Esophagus muscularis mucosa (tissue), 4 donors: ENCODE measurements at regions not wholly inside any gene's neighbourhood (a gene's known extent, or its start where the extent isn't known, plus 50 kb on each side); places are given as distances from the start of the nearest gene placed in this dataset.

Source experiments
- DNase-seq: peaks from one replicate; pipeline ENCODE4 v3.0.0-alpha.2; 2017; ENCODE audit errors: extremely low spot score
- H3K27ac ChIP-seq, 4 donors: fragments of 200-600 bp; sonication (generic); replicated peaks in 1 of 4; 1 replicate in 3 of 4; 2 replicates in 1 of 4; pipeline ENCODE4 v1.5.1; 2016 to 2019; ENCODE audit warnings: mild to moderate bottlenecking in 1 of 4
- H3K27me3 ChIP-seq, 4 donors: fragments of 200-600 bp; sonication (generic); one replicate each; pipeline versions ENCODE4 v1.5.1 to v1.6.0; 2016 to 2019
- H3K36me3 ChIP-seq, 4 donors: fragments of 200-600 bp; sonication (generic); one replicate each; pipeline ENCODE4 v1.5.1; 2016 to 2019
- H3K4me1 ChIP-seq, 4 donors: fragments of 200-600 bp; sonication (generic); one replicate each; pipeline ENCODE4 v1.5.1; 2016 to 2019
- H3K4me3 ChIP-seq, 4 donors: fragments of 200-600 bp; sonication (generic); 1 replicate in 2 of 4; 2 replicates in 2 of 4; pipeline ENCODE4 v1.5.1; 2016 to 2019; ENCODE audit warnings: mild to moderate bottlenecking in 4 of 4, moderate library complexity in 1 of 4
- H3K9me3 ChIP-seq, 4 donors: fragments of 200-600 bp; sonication (generic); 1 replicate in 3 of 4; 2 replicates in 1 of 4; pipeline ENCODE4 v1.5.1; 2016 to 2019
- CTCF ChIP-seq, 3 experiments: fragments of 200-600 bp in 2 of 3; fragments of 450-650 bp in 1 of 3; sonication (generic) in 2 of 3; IDR thresholded peaks; one replicate each; pipeline ENCODE4 v1.5.1; 2017 to 2019; ENCODE audit warnings: antibody characterized with exemption in 3 of 3, mild to moderate bottlenecking in 2 of 3, moderate library complexity in 1 of 3
- EP300 ChIP-seq: sonication (generic); formaldehyde crosslinking; IDR thresholded peaks from one replicate; pipeline ENCODE4 v1.6.1; 2017; ENCODE audit warnings: antibody characterized with exemption
- POLR2A ChIP-seq: fragments of 450-650 bp; IDR thresholded peaks from one replicate; pipeline ENCODE4 v1.6.1; 2017; ENCODE audit warnings: antibody characterized with exemption, moderate library complexity, mild to moderate bottlenecking, low read depth
- POLR2AphosphoS5 ChIP-seq, 2 donors: sonication (generic); formaldehyde crosslinking; IDR thresholded peaks; one replicate each; pipeline ENCODE4 v1.6.1; 2017; ENCODE audit warnings: antibody characterized with exemption in 2 of 2
- WGBS: methylation state at CpG from one replicate; pipeline ENCODE4 v1.1.5; 2018; 5-methylcytosine and 5-hydroxymethylcytosine counted together
- intact Hi-C: fragments of 100-400 bp; cut with DNase I; formaldehyde crosslinking; loops from one replicate; pipeline ENCODE4 v1.15.1; 2023

DNA sequence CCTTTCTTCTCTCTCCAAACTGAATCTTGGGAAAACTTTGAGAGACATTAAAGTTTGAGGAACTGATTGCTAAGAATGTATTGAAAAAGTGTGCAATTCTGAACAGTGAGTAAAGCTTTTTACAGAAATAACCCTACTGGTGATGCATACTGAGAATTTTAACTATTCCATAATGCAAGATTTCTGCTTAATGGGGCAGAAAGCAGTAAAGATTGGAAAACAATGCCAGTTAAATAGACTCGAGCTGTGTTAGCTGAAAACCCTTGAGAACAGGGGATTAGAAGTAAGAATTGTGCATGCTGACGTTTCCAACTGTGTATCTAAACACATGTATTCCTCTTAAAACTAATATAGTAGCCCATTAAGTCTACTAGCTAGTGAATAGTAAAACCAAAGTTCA, 1500.2 kb upstream of the PRMT6 start:
- Histone ChIP-seq H3K36me3 (no peaks in the 10 kb centered on the region), H3K9me3 (no peaks in the 10 kb centered on the region), H3K4me1 (no peaks in the 10 kb centered on the region), H3K27ac (no peak overlapping the region), H3K27me3 (no peaks in the 10 kb centered on the region), H3K4me3 (no peak overlapping the region)
- intact Hi-C loops = no loop called here
- WGBS = 56% methylated on average over 2 of the region's 2 CpGs
- no peak for DNase-seq
- TF ChIP-seq POLR2A (no peak), POLR2AphosphoS5 (IDR thresholded peaks at IDR 0.05) (no peak), EP300 (no peak), CTCF (IDR thresholded peaks at IDR 0.05) (no peak)

GRCh38 chr1:105558023-105558422, 1498.5 kb upstream of the PRMT6 start:
- Histone ChIP-seq H3K36me3 (no peaks in the 10 kb centered on the region), H3K27ac (no peak overlapping the region), H3K9me3 (no peaks in the 10 kb centered on the region), H3K27me3 (no peaks in the 10 kb centered on the region), H3K4me1 (no peaks in the 10 kb centered on the region), H3K4me3 (no peak overlapping the region)
- intact Hi-C loops = no loop called here
- DNase-seq = no peak
- TF ChIP-seq CTCF (IDR thresholded peaks at IDR 0.05) (no peak), POLR2AphosphoS5 (IDR thresholded peaks at IDR 0.05) (no peak), POLR2A (no peak), EP300 (no peak)

GRCh38 chr1:105565006-105565405, 1491.5 kb upstream of the PRMT6 start:
- no peak for TF ChIP-seq POLR2AphosphoS5 (IDR thresholded peaks at IDR 0.05)
- no peak for TF ChIP-seq EP300
- TF ChIP-seq POLR2A = no peak
- no peak for TF ChIP-seq CTCF (IDR thresholded peaks at IDR 0.05)
- no peaks in the 10 kb centered on the region for H3K36me3 ChIP-seq
- DNase-seq = no peak
- no peak overlapping the region for H3K27ac ChIP-seq
- no peaks in the 10 kb centered on the region for H3K4me1 ChIP-seq
- H3K9me3 ChIP-seq = peaks cover 0 to 8% (median 0%) of the 10 kb centered on the region in 4 donors
- 33% methylated on average over 2 of the region's 2 CpGs for WGBS
- H3K27me3 ChIP-seq = no peaks in the 10 kb centered on the region
- H3K4me3 ChIP-seq = no peak overlapping the region
- intact Hi-C loops = no loop called here

DNA sequence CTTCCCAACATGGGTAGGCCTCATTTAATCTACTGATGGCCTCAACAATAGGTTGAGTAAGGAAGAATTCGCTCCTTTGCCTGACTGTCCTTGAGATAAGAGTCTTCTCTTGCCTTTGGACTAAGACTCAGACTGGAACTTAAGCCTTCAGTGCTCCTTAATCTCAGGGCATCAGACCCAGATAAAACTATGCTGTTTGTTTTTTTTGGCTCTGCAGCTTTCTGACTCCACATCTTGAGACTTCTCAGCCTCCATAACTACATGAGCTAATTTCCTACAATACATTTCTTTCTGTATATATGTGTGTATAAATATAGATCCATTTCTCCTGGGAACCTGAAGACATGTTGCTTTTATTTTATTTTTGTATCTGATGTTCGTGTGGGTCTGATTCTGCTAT, 1470.7 kb upstream of the PRMT6 start:
- no peak for DNase-seq
- H3K4me3 ChIP-seq = no peak overlapping the region
- no peaks in the 10 kb centered on the region for H3K27me3 ChIP-seq
- no peak overlapping the region for H3K27ac ChIP-seq
- no peaks in the 10 kb centered on the region for H3K4me1 ChIP-seq
- no peak for TF ChIP-seq CTCF (IDR thresholded peaks at IDR 0.05)
- TF ChIP-seq POLR2AphosphoS5 (IDR thresholded peaks at IDR 0.05) = no peak
- TF ChIP-seq POLR2A = no peak
- intact Hi-C loops = no loop called here
- H3K9me3 ChIP-seq = no peaks in the 10 kb centered on the region
- H3K36me3 ChIP-seq = no peaks in the 10 kb centered on the region
- WGBS = 49% methylated on average over 2 of the region's 2 CpGs

DNA sequence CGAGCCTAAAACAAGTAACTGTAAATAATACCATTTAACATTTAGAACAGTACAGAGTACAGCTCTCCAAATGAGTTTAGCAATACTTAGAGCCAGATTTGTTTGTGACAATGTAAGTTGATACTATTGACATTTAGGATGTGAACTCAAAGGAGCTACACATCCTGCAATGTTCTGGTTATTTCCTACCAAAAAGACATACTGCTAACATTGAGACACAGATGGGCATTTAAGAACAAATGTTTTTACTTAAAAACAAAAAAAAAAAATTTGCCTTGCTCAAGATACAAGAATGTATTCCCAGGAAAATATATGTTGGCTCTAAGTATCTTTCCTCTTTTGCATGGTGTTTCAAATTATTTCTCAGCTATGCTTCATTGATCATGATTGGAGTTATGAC, 1464.8 kb upstream of the PRMT6 start:
- H3K4me1 ChIP-seq = no peaks in the 10 kb centered on the region
- H3K27ac ChIP-seq = no peak overlapping the region
- H3K27me3 ChIP-seq = no peaks in the 10 kb centered on the region
- DNase-seq = no peak
- no peaks in the 10 kb centered on the region for H3K9me3 ChIP-seq
- no peaks in the 10 kb centered on the region for H3K36me3 ChIP-seq
- WGBS = 53% methylated on average over 1 of the region's 1 CpG
- TF ChIP-seq EP300 (no peak), POLR2AphosphoS5 (IDR thresholded peaks at IDR 0.05) (no peak), POLR2A (no peak), CTCF (IDR thresholded peaks at IDR 0.05) (no peak)
- H3K4me3 ChIP-seq = no peak overlapping the region
- intact Hi-C loops = no loop called here
